Cardiac fibroblast (primary cell): ENCODE measurements at regions not wholly inside any gene's neighbourhood (a gene's known extent, or its start where the extent isn't known, plus 50 kb on each side); places are given as distances from the start of the nearest gene placed in this dataset.

Source experiments
- DNase-seq, 2 donors: peaks; one replicate each; pipeline versions ENCODE4 v3.0.0 to v3.0.0-alpha.2; 2010; ENCODE audit warnings: low read depth in 2 of 2
- H3K4me3 ChIP-seq, 2 donors: replicated peaks in 1 of 2; 1 replicate in 1 of 2; 2 replicates in 1 of 2; pipeline ENCODE4 v1.5.1; 2011; ENCODE audit warnings: low read depth in 2 of 2, low read length in 2 of 2, mild to moderate bottlenecking in 2 of 2, moderate library complexity in 1 of 2
- CTCF ChIP-seq: IDR thresholded peaks from one replicate; pipeline ENCODE4 v1.5.1; 2011; ENCODE audit warnings: low read depth, mild to moderate bottlenecking, low read length, inconsistent platforms

DNA sequence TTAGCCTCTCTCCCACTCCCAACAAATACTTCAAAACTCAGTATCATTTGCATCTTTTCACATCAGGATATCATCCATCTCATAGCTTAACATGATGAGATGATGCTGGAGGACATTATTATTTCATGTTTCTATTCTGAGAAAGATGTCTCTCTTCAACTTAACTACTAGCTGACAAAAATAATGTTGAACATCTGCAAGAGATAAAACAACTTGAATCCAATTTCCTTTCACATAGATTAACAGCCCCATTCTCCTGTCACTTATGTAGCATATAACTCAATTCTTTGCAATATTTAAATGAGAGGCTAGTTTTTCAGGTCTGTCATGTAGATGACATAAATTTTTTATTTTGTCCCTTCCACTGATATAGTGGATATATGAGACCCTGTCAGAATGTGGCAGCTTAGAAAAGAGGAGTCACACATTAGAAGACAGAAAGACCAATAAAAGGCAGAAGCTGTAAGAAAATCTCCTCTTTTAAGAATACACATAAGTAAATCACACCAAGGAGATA, 239.2 kb upstream of the KIF2A start:
- no peak overlapping the region for H3K4me3 ChIP-seq
- no peak for TF ChIP-seq CTCF
- DNase-seq, result no peak

DNA sequence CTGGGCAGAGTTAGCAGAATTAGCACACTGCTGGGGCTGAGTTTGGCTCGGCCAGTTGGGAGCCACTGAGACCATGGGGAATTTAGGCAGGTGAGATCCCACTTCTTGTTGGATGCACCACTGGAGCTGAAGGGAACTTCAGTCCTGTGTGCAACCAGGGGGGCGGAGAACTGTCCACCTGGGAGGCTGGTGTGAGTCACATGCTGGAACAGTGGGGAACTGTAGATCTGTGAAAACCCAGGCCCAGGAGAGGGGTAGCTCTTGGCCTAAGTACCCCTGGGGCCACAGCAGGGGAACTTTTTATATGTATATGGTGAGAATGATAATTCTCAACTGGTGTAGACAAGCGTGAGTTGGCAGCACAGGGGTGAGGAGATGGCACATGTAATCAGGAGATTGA, 237.5 kb upstream of the KIF2A start:
- no peak for TF ChIP-seq CTCF
- H3K4me3 ChIP-seq, result no peak overlapping the region
- no peak for DNase-seq

GRCh38 chr5:62077387-62077786, 228.6 kb upstream of the KIF2A start:
- no peak for DNase-seq
- no peak for TF ChIP-seq CTCF

GRCh38 chr5:62077823-62078550, 228.0 kb upstream of the KIF2A start:
- no peak for TF ChIP-seq CTCF
- H3K4me3 ChIP-seq, result no peak overlapping the region
- DNase-seq, result no peak

More at GRCh38 chr5:62077387-62077786, 228.6 kb upstream of the KIF2A start:
- H3K4me3 ChIP-seq, result no peak overlapping the region

DNA sequence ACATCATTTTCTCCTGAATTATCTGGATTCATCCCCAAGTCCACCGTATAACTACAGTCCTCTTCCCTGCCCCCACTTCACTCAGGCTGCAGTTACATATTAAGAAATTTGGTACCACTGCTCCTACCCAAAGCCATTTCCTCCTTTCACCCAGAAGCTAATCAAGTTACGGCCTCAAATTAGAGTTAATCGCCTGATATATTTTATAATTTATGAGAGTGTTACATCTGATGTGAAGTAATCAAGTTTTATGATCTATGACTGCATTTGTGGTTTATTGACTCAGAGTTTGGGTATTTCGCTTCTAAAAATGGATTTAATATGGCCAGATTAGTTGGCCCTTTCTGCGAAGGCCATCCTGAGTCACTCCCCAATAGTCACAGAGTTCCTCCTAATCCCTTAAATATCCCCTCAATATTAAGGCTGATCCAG, 223.6 kb upstream of the KIF2A start:
- no peak overlapping the region for H3K4me3 ChIP-seq
- TF ChIP-seq CTCF, result no peak
- DNase-seq, result peak in 1 of 2 donors; percentile 8

GRCh38 chr5:62083247-62083646, 222.8 kb upstream of the KIF2A start:
- no peak for TF ChIP-seq CTCF
- no peak for DNase-seq
- H3K4me3 ChIP-seq, result no peak overlapping the region
